ENCODE measurements at regions not wholly inside any gene's neighbourhood (a gene's known extent, or its start where the extent isn't known, plus 50 kb on each side); places are given as distances from the start of the nearest gene placed in this dataset.

- TF ChIP-seq, protein P1, sequence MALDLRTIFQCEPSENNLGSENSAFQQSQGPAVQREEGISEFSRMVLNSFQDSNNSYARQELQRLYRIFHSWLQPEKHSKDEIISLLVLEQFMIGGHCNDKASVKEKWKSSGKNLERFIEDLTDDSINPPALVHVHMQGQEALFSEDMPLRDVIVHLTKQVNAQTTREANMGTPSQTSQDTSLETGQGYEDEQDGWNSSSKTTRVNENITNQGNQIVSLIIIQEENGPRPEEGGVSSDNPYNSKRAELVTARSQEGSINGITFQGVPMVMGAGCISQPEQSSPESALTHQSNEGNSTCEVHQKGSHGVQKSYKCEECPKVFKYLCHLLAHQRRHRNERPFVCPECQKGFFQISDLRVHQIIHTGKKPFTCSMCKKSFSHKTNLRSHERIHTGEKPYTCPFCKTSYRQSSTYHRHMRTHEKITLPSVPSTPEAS (tag by site-specific recombination; IDR thresholded peaks at IDR 0.05) = no peak
- TF ChIP-seq, protein P2, sequence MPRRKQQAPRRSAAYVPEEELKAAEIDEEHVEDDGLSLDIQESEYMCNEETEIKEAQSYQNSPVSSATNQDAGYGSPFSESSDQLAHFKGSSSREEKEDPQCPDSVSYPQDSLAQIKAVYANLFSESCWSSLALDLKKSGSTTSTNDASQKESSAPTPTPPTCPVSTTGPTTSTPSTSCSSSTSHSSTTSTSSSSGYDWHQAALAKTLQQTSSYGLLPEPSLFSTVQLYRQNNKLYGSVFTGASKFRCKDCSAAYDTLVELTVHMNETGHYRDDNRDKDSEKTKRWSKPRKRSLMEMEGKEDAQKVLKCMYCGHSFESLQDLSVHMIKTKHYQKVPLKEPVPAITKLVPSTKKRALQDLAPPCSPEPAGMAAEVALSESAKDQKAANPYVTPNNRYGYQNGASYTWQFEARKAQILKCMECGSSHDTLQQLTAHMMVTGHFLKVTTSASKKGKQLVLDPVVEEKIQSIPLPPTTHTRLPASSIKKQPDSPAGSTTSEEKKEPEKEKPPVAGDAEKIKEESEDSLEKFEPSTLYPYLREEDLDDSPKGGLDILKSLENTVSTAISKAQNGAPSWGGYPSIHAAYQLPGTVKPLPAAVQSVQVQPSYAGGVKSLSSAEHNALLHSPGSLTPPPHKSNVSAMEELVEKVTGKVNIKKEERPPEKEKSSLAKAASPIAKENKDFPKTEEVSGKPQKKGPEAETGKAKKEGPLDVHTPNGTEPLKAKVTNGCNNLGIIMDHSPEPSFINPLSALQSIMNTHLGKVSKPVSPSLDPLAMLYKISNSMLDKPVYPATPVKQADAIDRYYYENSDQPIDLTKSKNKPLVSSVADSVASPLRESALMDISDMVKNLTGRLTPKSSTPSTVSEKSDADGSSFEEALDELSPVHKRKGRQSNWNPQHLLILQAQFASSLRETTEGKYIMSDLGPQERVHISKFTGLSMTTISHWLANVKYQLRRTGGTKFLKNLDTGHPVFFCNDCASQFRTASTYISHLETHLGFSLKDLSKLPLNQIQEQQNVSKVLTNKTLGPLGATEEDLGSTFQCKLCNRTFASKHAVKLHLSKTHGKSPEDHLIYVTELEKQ (tag by site-specific recombination; IDR thresholded peaks at IDR 0.05; ENCODE audit: borderline replicate concordance) = no peak
- TF ChIP-seq ZNF692 (tag by site-specific recombination; IDR thresholded peaks at IDR 0.05) = 0 out of 2 replicates have a peak, but pooled peaks have one; percentile 19
- no peak for TF ChIP-seq ZSCAN16 (tag by site-specific recombination; IDR thresholded peaks at IDR 0.05)
- TF ChIP-seq, protein P3, sequence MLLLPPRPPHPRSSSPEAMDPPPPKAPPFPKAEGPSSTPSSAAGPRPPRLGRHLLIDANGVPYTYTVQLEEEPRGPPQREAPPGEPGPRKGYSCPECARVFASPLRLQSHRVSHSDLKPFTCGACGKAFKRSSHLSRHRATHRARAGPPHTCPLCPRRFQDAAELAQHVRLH (tag by site-specific recombination; IDR thresholded peaks at IDR 0.05) = no peak
- TF ChIP-seq ZBTB21 (tag by site-specific recombination; IDR thresholded peaks at IDR 0.05) = peak; percentile 75; the same call in 1 of the 2 replicates
- no peak for TF ChIP-seq KLF1 (tag by site-specific recombination; IDR thresholded peaks at IDR 0.05)
- TF ChIP-seq TCF7L2 (IDR thresholded peaks at IDR 0.05; ENCODE audit: borderline replicate concordance, low read depth, low read length) = 0 out of 2 replicates have a peak, but pooled peaks have one; percentile 19
- no peak for TF ChIP-seq PRDM1 (tag by site-specific recombination; IDR thresholded peaks at IDR 0.05)
- TF ChIP-seq, protein P4, sequence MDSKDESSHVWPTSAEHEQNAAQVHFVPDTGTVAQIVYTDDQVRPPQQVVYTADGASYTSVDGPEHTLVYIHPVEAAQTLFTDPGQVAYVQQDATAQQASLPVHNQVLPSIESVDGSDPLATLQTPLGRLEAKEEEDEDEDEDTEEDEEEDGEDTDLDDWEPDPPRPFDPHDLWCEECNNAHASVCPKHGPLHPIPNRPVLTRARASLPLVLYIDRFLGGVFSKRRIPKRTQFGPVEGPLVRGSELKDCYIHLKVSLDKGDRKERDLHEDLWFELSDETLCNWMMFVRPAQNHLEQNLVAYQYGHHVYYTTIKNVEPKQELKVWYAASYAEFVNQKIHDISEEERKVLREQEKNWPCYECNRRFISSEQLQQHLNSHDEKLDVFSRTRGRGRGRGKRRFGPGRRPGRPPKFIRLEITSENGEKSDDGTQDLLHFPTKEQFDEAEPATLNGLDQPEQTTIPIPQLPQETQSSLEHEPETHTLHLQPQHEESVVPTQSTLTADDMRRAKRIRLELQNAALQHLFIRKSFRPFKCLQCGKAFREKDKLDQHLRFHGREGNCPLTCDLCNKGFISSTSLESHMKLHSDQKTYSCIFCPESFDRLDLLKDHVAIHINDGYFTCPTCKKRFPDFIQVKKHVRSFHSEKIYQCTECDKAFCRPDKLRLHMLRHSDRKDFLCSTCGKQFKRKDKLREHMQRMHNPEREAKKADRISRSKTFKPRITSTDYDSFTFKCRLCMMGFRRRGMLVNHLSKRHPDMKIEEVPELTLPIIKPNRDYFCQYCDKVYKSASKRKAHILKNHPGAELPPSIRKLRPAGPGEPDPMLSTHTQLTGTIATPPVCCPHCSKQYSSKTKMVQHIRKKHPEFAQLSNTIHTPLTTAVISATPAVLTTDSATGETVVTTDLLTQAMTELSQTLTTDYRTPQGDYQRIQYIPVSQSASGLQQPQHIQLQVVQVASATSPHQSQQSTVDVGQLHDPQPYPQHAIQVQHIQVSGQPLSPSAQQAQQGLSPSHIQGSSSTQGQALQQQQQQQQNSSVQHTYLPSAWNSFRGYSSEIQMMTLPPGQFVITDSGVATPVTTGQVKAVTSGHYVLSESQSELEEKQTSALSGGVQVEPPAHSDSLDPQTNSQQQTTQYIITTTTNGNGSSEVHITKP (tag by site-specific recombination; IDR thresholded peaks at IDR 0.05) = no peak
- TF ChIP-seq, protein P5, sequence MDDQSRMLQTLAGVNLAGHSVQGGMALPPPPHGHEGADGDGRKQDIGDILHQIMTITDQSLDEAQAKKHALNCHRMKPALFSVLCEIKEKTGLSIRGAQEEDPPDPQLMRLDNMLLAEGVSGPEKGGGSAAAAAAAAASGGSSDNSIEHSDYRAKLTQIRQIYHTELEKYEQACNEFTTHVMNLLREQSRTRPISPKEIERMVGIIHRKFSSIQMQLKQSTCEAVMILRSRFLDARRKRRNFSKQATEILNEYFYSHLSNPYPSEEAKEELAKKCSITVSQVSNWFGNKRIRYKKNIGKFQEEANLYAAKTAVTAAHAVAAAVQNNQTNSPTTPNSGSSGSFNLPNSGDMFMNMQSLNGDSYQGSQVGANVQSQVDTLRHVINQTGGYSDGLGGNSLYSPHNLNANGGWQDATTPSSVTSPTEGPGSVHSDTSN (CRISPR knock-in tag; IDR thresholded peaks at IDR 0.05) = no peak
- TF ChIP-seq ZNF362 (tag by site-specific recombination; IDR thresholded peaks at IDR 0.05) = peak; percentile 88
- TF ChIP-seq, protein P6, sequence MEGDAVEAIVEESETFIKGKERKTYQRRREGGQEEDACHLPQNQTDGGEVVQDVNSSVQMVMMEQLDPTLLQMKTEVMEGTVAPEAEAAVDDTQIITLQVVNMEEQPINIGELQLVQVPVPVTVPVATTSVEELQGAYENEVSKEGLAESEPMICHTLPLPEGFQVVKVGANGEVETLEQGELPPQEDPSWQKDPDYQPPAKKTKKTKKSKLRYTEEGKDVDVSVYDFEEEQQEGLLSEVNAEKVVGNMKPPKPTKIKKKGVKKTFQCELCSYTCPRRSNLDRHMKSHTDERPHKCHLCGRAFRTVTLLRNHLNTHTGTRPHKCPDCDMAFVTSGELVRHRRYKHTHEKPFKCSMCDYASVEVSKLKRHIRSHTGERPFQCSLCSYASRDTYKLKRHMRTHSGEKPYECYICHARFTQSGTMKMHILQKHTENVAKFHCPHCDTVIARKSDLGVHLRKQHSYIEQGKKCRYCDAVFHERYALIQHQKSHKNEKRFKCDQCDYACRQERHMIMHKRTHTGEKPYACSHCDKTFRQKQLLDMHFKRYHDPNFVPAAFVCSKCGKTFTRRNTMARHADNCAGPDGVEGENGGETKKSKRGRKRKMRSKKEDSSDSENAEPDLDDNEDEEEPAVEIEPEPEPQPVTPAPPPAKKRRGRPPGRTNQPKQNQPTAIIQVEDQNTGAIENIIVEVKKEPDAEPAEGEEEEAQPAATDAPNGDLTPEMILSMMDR (tag by site-specific recombination; IDR thresholded peaks at IDR 0.05) = no peak
- no peak for TF ChIP-seq ZNF175 (tag by site-specific recombination; IDR thresholded peaks at IDR 0.05)
Observed at GRCh38 chr15:97504031-97504792, 456.3 kb upstream of the ARRDC4 start (continued).

Data from HEK293 (cell line).